Loucy (cell line): ENCODE measurements at regions not wholly inside any gene's neighbourhood (a gene's known extent, or its start where the extent isn't known, plus 50 kb on each side); places are given as distances from the start of the nearest gene placed in this dataset.
"Not testable (repeated sequence)": the region's sequence is repeated elsewhere in the genome, so short reads cannot be mapped to it uniquely, and the experiment has no call there.

ENCODE experiments used
- H2AFZ ChIP-seq: fragments of 200-600 bp; sonication (generic); 2 replicates; pipeline ENCODE4 v1.6.0; 2016; ENCODE audit warnings: antibody characterized with exemption, mild to moderate bottlenecking, low read length, moderate library complexity
- H3F3A ChIP-seq: fragments of 200-600 bp; 2 replicates; pipeline ENCODE4 v1.6.0; 2016; ENCODE audit warnings: antibody characterized with exemption, low read depth, mild to moderate bottlenecking
- H3K27me3 ChIP-seq: fragments of 200-600 bp; sonication (generic); 2 replicates; pipeline ENCODE4 v1.6.1; 2014; ENCODE audit warnings: low read length, mild to moderate bottlenecking; ENCODE audit not compliant: insufficient read depth, poor library complexity, severe bottlenecking
- H3K36me3 ChIP-seq: fragments of 200-600 bp; sonication (generic); 2 replicates; pipeline ENCODE4 v1.6.1; 2016; ENCODE audit warnings: low read length; ENCODE audit not compliant: insufficient read depth
- H3K4me1 ChIP-seq: fragments of 200-600 bp; sonication (generic); 2 replicates; pipeline ENCODE4 v1.5.1; 2014; ENCODE audit warnings: low read length, mild to moderate bottlenecking; ENCODE audit not compliant: insufficient read depth, poor library complexity, severe bottlenecking
- H3K4me2 ChIP-seq: fragments of 200-600 bp; sonication (generic); 2 replicates; pipeline ENCODE4 v1.6.0; 2014; ENCODE audit warnings: antibody characterized with exemption, low read length, low read depth, mild to moderate bottlenecking; ENCODE audit not compliant: poor library complexity, severe bottlenecking
- H3K4me3 ChIP-seq: fragments of 200-600 bp; sonication (generic); 2 replicates; pipeline ENCODE4 v1.5.1; 2014; ENCODE audit warnings: low read length, mild to moderate bottlenecking, mixed read lengths; ENCODE audit not compliant: poor library complexity, severe bottlenecking
- H3K79me2 ChIP-seq: fragments of 200-600 bp; sonication (generic); 2 replicates; pipeline ENCODE4 v1.6.1; 2014; ENCODE audit warnings: low read length; ENCODE audit not compliant: insufficient read depth
- H3K9ac ChIP-seq: fragments of 200-600 bp; sonication (generic); 2 replicates; pipeline ENCODE4 v1.6.0; 2014; ENCODE audit warnings: mild to moderate bottlenecking, low read depth, low read length, moderate library complexity; ENCODE audit not compliant: poor library complexity, severe bottlenecking
- H3K9me2 ChIP-seq: fragments of 200-600 bp; sonication (generic); replicated peaks from 2 replicates; pipeline ENCODE4 v1.6.1; 2016; ENCODE audit warnings: low read depth, low read length, mixed read lengths
- H3K9me3 ChIP-seq: fragments of 200-600 bp; sonication (generic); 2 replicates; pipeline ENCODE4 v1.6.1; 2014; ENCODE audit warnings: mild to moderate bottlenecking, antibody characterized with exemption, low read length, low read depth; ENCODE audit not compliant: insufficient read depth
- H4K20me1 ChIP-seq: fragments of 200-600 bp; sonication (generic); 2 replicates; pipeline ENCODE4 v1.6.0; 2014; ENCODE audit warnings: antibody characterized with exemption, low read length, mild to moderate bottlenecking; ENCODE audit not compliant: insufficient read depth, poor library complexity, severe bottlenecking
- EZH2phosphoT487 ChIP-seq: fragments of 200-600 bp; IDR thresholded peaks from 2 replicates; pipeline ENCODE4 v1.6.1; 2018; ENCODE audit warnings: antibody characterized with exemption, mild to moderate bottlenecking, moderate library complexity, borderline replicate concordance
- TF ChIP-seq, protein P1 (sequence below): fragments of 200-600 bp; sonication (generic); conservative IDR thresholded peaks from 2 replicates; pipeline ENCODE4 v1.5.1; 2014; ENCODE audit warnings: mild to moderate bottlenecking, antibody characterized with exemption, low read length

- no peak overlapping the region for H2AFZ ChIP-seq
- H3K4me1 ChIP-seq, result no peaks in the 10 kb centered on the region
- H3K79me2 ChIP-seq, result no peaks in the 10 kb centered on the region
- no peaks in the 10 kb centered on the region for H3K27me3 ChIP-seq
- H3K4me2 ChIP-seq, result no peak overlapping the region
- no peaks in the 10 kb centered on the region for H4K20me1 ChIP-seq
- no peaks in the 10 kb centered on the region for H3K36me3 ChIP-seq
- TF ChIP-seq, protein P1, sequence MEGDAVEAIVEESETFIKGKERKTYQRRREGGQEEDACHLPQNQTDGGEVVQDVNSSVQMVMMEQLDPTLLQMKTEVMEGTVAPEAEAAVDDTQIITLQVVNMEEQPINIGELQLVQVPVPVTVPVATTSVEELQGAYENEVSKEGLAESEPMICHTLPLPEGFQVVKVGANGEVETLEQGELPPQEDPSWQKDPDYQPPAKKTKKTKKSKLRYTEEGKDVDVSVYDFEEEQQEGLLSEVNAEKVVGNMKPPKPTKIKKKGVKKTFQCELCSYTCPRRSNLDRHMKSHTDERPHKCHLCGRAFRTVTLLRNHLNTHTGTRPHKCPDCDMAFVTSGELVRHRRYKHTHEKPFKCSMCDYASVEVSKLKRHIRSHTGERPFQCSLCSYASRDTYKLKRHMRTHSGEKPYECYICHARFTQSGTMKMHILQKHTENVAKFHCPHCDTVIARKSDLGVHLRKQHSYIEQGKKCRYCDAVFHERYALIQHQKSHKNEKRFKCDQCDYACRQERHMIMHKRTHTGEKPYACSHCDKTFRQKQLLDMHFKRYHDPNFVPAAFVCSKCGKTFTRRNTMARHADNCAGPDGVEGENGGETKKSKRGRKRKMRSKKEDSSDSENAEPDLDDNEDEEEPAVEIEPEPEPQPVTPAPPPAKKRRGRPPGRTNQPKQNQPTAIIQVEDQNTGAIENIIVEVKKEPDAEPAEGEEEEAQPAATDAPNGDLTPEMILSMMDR, result no peak
- TF ChIP-seq EZH2phosphoT487, result no peak
- no peaks in the 10 kb centered on the region for H3F3A ChIP-seq
- no peaks in the 10 kb centered on the region for H3K9me3 ChIP-seq
- no peaks in the 10 kb centered on the region for H3K9me2 ChIP-seq
- no peak overlapping the region for H3K4me3 ChIP-seq
- no peak overlapping the region for H3K9ac ChIP-seq
Observed at GRCh38 chrX:35442421-35442820, 355.7 kb upstream of the MAGEB16 start.

- H4K20me1 ChIP-seq, H3K79me2 ChIP-seq, H3K9me2 ChIP-seq, H3K4me3 ChIP-seq, H3F3A ChIP-seq, H3K4me1 ChIP-seq, H2AFZ ChIP-seq, H3K4me2 ChIP-seq, H3K27me3 ChIP-seq, H3K36me3 ChIP-seq, H3K9ac ChIP-seq, H3K9me3 ChIP-seq: not testable (repeated sequence)
Observed at GRCh38 chrX:35443091-35443582, 355.0 kb upstream of the MAGEB16 start.

DNA sequence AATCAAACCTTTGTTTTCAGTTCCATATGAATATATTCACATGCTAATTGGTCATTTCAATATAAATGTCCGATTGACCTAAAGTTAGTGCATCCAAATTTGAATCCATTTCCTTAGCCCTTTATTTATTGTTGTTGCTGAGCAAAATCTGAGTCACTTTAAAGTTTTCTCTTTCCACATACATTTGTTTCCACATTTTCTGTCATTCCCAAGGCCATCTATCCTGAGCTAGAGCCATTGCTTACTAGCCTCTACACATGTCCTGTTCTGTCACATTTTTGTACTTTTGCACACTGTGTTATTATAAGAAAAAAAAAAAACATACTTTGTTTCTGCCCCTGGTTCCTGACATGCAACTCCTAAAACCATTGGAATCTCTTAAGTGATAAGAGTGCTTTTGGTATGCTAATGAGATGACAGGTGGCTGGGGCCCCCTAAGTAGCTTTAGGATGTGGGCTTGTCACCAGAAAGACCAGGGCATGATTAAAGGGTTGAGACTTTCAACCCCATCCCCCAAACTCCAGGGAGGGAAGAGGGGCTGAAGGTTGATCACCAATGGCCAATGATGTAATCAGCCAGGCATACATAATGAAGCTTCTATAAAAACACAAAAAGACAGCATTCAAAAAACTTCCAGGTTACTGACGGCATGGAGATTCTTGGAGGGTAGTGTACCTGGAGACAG, 353.3 kb upstream of the MAGEB16 start:
- Histone ChIP-seq H3F3A (no peaks in the 10 kb centered on the region), H2AFZ (no peak overlapping the region), H3K9me3 (no peaks in the 10 kb centered on the region), H3K4me3 (no peak overlapping the region), H3K4me1 (no peaks in the 10 kb centered on the region), H3K9ac (no peak overlapping the region), H3K9me2 (no peaks in the 10 kb centered on the region), H3K4me2 (no peak overlapping the region), H3K36me3 (no peaks in the 10 kb centered on the region), H4K20me1 (no peaks in the 10 kb centered on the region), H3K79me2 (no peaks in the 10 kb centered on the region), H3K27me3 (no peaks in the 10 kb centered on the region)
- TF ChIP-seq, protein P1, result no peak
- TF ChIP-seq EZH2phosphoT487, result no peak

DNA sequence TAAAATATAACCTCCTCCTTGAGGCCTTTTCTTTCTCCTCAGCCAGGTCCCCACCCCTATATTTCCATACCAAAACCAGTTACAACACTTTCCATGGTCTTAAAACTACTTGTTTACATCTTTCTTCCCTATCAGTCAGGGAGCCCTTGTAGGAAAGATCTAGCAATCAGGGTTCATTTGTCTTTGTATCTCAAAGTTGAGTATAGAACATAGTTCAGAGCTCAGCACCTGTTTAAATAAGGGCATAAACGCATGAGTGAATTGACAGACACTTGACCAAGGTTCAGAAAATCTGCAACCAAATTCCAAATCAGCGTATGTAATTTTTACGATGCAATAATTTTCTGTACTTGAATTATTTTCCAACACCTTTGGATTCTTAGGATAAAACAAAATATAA, 352.2 kb upstream of the MAGEB16 start:
- no peak overlapping the region for H3K9ac ChIP-seq
- no peaks in the 10 kb centered on the region for H3K9me3 ChIP-seq
- no peaks in the 10 kb centered on the region for H3K9me2 ChIP-seq
- TF ChIP-seq, protein P1, result no peak
- TF ChIP-seq EZH2phosphoT487, result no peak
- no peaks in the 10 kb centered on the region for H3F3A ChIP-seq
- no peaks in the 10 kb centered on the region for H3K79me2 ChIP-seq
- H3K27me3 ChIP-seq, result no peaks in the 10 kb centered on the region
- H2AFZ ChIP-seq, result no peak overlapping the region
- H4K20me1 ChIP-seq, result no peaks in the 10 kb centered on the region
- no peak overlapping the region for H3K4me3 ChIP-seq
- no peak overlapping the region for H3K4me2 ChIP-seq
- H3K4me1 ChIP-seq, result no peaks in the 10 kb centered on the region
- no peaks in the 10 kb centered on the region for H3K36me3 ChIP-seq
